NCI-H524 treated with DMSO at 0.1 percent for 48 hours (cell line): ENCODE measurements at regions not wholly inside any gene's neighbourhood (a gene's known extent, or its start where the extent isn't known, plus 50 kb on each side); places are given as distances from the start of the nearest gene placed in this dataset.

Experiments
- DNase-seq: peaks from one replicate; lab custom pipeline; 2025; lab: John Stamatoyannopoulos, UW

DNA sequence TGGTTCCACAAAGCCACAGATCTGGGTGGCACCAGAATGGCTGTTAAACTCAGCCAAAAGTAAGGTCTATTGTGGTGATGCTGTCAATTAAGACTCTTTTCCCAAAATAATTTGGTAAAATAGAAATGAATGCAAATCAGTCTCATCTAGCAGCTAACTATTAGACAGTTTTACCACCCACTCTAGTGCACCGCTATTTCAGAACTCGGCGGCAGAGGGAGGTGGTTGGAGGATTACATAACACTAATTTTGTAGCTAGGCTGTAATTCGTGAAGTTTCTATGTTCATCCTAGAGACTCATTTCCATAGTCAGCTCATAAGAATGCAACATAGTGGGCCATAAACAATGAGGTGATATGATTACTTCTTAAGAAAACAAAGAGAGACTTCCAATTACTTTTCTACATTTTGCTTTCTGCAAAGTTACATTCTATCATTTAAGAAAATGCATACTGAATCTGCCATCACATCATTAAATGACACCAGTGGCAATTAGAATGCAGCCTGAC lies 413.8 kb downstream of the FBXO15 start:
- DNase-seq: no peak

DNA sequence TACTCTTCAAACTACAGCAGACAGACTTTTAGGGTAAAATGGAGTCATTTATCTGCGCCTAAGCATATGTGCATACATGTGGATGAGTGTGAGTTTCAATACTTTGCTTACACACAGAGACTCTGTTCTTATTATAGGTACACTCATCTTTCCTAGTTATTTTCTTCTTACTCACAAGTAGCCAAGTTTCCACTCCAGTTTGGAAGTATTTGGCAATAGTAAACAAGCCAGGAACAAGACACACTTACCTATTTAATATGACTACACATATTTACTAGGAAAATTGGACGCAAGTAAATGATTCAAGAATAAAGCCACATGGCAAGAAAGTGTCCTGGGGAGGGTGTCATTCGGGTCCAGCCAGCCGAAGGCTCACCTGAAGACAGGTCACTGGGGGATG lies 414.3 kb downstream of the FBXO15 start:
- DNase-seq: no peak

DNA sequence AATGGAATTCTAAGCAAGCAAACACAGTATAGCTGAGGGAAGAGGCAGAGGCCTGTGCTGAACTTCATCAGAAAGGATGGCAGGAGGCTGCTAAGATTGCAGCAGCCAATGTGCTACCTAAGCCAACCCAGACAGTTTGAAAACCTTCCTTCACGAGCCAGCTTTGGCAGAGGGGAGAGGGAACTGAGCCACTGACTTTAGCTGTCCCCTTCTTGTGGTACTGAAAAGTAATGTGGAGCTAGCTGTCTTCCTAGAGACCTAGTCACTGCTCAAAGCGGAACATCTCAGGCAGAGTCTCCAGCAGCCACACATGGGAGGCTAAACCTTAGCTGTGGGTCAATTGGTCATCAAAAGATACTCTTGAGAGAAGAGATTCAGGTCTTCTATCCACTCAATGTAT lies 419.0 kb downstream of the FBXO15 start:
- DNase-seq: no peak

DNA sequence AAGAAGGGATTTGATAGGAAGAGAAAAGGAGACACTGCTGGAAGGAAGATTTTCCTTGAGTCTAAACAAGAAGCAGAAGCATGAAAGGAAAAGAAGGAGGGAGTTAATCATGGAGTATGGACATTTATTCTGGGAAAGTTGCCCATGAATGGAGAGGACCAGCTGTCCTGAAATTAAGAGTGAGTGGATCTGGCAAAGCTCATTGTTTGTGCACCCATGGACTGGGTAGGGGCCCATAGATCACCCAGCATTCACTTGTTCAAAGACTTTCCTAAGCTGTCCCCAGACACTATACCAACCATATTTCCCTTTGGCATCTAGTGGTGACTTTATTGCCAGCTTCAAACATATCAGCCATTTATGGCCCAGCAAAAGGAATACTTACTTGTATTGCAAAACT lies 422.7 kb downstream of the FBXO15 start:
- DNase-seq: no peak

DNA sequence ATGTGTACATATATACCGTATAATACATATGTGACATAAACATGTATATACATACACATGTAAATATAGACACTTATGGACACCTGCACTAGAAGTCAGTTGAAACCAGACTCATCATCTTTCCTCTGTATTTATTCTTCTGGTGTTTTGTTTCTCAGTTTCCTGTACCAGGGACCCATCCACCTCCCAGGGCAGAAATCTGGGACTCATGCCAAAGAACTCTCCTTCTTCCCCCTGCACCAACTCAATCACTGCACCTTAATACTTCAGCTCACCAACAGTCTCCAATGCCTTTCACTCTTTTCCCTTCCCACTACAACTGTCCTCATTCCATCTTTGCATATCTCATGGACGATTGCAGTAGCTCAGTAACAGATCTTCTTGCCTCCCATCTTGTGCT lies 428.0 kb downstream of the FBXO15 start:
- DNase-seq: no peak

DNA sequence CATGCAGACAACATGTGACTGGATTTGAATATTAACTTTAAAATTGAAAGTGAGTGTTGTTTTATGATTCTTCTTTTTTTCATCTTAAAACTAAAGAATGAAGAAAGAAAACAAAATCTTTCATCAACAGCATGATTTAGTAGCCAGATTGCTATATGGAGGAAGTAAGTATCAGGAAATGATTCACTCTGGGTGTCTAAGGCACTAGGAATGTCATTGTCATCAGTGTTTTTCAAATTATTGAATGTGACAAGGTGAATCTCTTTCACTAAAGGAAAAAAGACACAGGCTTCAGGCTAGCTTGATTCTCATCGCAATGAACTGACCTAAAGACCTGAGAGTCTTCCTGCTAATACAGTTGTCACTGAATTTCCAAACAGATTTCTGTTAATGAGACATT lies 430.1 kb downstream of the FBXO15 start:
- no peak for DNase-seq

DNA sequence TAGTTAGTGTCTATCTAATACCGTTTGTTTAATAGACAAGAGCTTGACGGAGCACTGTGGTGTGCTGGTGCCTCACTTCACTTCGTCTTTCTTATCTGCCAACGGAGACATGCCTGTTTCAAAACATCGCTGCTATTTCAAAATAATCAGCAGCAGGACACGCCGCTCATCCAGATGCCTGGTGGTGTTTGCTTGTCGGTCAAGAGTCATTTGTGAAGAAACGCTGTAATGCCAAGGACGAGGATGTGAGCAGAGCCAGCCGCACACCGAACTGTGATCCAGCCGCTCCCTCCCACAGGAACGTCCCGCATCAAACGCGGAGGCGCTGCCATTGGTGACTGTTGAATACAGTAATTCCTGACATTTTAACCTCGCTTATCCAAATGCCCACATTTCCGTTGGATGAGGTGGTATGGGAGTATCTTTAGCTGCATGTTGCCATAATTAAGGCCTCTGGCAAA lies 432.4 kb downstream of the FBXO15 start:
- DNase-seq: no peak

DNA sequence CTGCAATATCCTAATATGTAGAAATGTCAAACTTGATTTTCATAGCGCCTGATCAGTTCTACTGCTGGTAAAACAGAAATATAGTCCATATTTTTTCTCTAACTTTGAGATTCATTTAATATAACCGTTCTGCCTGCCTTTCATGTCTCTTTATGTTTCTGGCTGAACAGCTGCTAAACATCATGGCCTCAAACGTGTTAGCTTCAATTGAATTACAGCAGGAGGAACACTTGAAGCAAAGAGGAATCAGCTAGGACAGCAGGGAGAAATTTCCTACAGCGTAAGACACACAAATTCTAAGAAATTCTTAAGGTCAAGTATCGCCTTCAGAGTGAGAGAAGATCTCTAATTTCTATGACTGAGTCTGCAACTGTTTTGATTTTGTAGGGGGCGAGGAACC lies 433.2 kb downstream of the FBXO15 start:
- no peak for DNase-seq

DNA sequence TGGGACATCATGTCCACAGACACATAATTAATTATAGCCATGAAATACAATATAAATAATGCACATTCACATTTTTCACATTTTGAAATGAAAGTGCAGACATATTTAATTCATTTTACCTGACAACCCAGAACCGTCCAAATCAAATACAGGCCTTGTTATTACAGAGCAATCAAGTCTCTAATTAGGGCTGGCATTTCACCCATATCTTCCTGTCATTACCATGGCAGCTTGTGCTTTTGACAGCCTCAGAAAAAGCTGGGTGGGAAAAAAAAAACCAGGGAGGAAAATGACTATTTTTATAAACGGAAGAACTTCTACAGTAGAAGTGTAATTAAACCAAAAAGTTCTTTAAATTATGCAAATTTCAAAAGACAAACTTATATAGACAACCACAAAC lies 436.4 kb downstream of the FBXO15 start:
- DNase-seq: no peak

DNA sequence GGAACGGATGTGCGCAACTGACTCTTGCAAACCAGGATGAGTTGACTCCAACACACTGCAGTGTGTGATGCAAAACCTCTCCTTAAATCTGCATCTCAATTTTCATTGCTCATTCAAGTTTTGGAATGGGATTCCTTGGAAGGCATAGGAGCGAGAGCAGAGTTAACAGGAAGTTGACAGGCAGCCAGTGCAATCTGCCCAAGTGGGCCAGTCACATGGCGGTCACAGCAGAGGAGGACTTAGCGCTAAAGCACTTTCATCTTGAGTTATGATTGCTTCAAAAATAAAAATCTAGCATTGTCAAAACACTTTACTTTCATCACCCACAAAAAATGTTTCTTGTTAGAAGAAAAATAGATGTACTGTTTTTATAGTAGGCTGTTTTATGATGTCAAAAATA lies 439.0 kb downstream of the FBXO15 start:
- no peak for DNase-seq

DNA sequence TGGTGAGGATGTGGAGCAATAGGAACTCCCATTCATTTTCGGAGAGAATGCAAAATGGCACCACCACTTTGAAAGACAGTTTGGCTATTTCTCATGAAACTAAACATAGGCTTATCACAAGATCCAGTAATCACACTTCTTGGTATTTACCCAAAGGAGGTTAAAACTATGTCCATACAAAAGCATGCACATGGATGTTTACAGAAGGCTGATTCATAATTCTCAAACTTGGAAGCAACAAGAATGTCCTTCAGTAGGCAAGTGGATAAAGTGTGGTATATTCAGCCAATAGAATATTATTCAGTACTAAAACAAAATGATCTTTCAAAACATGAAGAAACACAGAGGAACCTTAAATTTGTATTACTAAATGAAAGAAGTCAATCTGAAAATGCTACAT lies 440.6 kb downstream of the FBXO15 start:
- no peak for DNase-seq

DNA sequence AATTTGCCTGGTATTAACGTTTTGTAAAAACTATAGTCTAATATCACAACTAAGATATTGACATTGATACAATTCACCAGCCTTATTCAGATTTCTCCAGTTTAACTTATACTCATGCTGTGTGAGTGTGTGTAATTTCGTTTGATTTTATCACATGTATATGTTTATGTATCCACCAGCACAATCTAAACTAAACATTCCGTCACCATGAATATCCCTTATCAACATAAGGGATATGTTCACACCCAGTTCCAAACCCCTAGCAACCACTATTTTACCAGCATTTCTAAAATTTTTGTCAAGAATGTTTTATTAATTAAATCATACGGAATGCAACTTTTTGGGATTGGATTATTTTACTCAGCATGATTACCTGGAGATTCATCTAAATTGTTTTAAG lies 450.3 kb downstream of the FBXO15 start:
- DNase-seq: no peak

DNA sequence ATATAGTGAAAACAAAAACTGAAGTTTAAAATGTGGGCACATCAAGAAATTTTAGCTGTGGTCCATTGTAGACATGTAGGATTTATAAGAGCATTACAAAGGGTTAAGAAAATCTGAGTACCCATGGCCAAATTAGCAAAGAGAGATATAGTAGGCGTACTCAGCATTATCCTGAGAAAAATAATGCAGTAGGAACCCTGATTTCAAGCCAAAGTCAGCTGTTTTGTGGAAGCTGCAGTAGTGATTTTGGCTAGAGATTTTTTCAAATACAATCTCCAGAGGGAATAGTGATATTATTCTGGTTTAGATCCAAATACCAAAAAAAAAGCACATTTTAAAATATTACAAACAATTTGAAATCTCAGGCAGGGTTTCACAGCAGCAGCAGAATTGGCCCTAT lies 450.9 kb downstream of the FBXO15 start:
- no peak for DNase-seq

DNA sequence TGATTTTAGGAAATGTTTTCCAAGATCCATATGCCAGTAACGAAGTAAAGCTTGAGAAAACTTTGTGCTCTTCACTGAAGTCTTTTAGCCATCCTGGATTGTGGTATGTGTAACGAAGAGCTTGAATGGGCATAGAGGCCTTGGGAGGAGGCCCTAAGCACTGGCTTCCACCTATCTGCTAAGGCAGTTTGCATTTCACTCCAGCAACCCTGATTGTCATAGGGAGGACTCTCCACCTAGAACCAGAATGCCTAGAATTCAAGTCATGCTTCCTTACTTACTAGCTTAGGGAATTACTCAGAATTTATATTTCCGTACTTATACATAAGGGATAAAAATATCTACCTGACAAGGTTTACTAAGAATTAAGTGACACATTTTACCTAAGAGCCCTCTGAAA lies 451.5 kb downstream of the FBXO15 start:
- DNase-seq: no peak

DNA sequence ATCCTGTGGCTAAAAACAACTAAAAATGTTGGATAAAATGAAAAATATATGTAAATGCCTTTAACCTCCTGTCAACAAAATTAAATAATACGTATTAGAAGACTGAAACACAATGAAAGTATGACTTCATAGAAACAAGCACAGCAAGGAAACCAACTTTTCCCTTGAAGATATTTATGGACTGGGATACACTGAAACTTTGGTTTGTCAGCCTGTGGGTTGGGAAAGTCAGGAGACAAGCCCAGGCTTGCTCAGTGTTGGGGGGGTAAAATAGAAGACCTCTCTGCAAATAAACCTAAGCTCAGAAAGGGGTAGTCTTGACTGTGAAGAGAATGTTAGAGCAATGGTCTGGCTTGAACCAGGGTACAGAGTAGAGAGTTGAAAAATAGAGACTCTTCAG lies 454.5 kb downstream of the FBXO15 start:
- DNase-seq: no peak

DNA sequence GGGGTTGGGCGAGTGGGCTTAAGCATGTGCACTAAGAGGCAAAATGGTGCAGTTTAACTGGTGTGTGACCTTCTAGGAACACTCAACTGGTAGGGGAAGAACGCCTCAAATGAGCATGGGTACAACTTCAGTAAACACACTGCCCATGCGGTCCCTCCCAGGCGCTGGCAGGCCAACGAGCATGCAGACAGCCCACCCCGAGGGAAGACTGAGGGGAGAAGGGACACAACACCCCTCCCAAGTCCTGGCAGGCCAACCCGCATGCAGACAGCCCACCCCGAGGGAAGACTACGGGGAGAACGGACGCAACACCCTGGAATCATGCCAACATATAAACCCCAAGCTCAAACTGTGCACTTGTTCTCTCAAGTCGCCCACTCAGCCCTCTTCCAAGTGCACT lies 456.0 kb downstream of the FBXO15 start:
- no peak for DNase-seq

DNA sequence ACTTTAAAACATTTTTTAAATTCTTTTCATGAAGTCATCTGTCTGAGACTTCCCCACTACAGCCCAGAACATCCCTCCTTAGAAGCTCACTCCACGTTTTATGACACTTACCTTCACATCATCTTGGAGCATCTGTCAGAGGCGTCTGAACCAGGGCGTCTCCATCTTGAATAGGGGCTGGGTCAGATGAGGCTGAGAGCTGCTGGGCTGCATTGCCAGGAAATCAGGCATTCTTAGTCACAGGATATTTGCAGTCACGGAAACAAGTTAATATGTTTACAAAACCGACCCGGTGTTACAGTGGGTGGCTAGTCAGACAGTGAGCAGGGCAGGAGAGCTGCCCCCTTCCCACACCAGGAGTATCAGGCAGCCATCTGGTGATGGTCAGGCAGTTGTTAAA lies 456.5 kb downstream of the FBXO15 start:
- no peak for DNase-seq

DNA sequence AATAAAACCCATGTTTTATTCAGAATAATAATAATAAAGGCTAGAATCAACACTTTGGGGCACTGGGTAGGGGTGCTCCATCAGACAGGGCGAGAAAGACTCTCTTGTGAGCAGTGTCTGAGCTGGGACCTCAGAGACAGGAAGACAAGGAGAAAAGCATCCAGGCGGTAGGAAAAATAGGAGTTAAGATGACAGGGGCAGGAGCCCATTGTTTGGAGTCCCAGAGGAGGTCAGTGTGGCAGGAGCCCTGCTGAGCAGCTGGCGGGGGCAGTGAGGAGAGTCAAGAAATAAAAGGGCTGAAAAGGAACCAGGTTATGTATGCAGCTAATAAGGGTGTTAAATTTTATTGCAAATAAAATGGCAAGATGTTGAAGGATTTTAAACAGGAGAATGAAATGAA lies 457.4 kb downstream of the FBXO15 start:
- no peak for DNase-seq

DNA sequence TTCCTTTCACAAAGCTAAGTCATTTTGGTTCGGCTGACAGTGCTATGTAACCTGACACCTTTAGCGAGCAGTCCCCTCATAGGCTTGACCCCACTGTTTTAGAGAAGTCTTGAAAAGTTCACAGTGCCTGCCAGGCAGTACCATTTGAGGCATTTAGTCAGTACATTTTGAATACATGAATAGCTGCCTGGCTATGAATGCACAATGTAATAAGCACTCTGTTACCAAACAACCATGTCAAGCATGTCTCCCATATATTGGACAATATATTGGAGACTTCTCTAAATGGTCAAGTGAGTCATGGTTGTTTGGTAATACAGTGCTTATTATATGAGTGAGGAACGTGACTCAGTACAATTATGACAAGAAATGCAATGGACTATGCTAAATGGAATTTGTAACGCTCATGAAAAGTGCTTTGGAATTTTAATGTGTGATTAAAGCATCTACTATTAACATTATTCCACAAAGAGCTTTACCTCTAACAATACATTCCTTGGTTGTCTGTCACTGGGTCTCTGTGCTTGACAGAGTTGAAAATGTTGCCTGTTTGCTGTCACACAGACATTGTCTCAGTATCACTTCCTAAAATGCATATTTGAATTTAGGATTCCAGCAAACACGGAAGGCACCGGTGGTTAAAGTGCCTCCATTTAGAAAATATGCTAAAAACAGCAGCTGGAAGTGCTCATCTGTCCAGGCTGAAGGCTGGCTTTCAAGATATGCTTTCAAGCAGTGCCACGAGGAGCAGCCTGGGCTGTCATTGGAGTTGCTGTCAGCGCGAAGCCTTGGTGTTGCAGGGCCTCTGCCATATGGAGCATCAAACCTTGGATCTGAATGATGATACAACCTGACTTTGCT lies 458.6 kb downstream of the FBXO15 start:
- no peak for DNase-seq

DNA sequence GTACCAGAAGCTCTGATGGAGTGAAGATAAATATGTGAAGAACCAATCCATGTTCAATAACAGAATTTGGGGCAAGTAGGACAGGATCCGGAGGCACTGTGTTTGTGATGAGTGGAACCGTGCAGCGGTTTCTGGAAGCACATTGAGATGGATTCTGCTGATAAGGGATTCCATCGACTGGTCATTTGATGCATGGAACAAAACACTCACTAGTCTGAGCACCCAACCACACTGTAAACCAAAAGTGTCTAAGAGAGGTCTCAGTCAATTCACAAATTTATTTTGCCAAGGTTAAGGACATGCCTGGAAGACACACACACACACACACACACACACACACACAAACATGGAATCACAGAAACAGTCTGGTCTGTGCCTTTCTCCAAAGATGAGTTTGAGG lies 459.5 kb downstream of the FBXO15 start:
- DNase-seq: no peak

DNA sequence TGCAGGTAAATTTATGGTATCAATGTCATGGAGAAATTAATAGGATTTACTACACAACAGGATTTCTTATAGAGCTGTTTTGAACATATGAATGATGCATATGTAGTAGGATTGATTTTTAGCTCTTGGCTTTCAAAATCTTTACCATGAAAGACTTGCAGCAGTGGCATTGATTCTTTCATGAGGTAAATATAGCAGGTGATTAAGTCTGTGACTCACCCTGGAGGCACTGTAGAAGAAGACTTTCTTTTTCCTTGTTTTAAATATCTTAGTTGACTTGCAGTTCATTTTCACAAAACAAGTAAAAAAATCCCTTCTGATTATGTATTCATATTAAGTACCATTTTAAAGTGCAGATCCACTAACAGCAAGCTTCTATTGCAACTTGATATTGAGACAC lies 463.0 kb downstream of the FBXO15 start:
- DNase-seq: no peak

DNA sequence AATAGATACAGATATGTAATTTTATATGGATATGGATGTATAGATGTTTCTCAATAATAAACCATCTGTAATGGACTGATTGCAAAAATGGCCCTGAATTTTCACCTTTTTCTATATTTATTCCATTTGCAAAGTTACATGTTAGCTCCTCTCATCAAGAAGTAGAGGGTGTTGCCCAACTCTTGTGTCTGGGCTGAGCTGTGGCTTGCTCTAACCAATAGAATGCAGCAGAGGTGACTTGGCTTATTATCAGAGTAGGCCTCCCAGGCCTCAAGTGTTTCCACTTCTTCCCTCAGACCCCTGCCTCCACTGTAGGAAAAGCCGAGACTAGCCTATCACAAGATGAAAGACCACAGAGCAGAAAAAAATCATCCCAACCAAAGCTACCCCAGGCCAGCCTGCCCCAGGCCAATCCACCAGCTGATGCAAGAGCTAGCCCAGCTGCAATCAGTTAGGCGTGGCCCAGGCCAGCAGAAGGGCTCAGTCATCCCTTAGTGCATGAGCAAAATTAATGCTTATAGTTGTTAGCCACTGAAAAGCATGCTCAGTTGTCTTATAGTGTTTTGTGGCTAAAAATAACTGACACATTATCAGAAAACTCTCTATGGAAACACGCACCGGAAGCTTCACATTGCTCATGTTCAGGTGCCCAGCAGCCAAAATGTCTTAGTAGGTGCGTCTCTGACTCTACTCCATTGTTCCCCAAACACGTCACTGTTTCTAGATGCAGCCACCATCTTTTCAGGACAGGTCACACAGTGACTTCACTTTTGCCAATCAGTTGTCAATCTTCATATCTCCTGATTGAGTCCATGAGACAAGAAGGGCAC lies 464.0 kb downstream of the FBXO15 start:
- no peak for DNase-seq

DNA sequence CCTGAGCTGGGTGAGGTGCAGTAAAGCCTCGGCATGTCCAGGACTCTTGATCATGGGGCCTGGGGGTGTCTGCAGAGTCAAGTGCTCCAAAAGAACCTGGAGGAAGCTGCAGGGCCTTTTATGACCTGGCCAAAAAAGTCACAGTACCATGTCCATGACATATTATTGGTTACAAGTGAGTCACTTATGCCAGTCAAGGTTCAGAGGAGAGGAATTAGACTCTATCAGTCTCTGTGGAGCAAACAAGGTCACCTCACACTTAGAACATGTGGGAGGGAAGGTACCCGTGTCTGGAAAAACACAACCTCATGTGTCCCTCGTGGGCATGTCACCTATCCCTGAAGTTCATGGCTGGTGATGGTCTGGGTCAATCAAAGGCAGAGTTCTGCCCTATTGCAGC lies 465.7 kb downstream of the FBXO15 start:
- no peak for DNase-seq
